ENCODE measurements at regions not wholly inside any gene's neighbourhood (a gene's known extent, or its start where the extent isn't known, plus 50 kb on each side); places are given as distances from the start of the nearest gene placed in this dataset.
"Not testable (repeated sequence)": the region's sequence is repeated elsewhere in the genome, so short reads cannot be mapped to it uniquely, and the experiment has no call there.

- no peak for DNase-seq
These were observed 110.7 kb upstream of the P2RY1 start for GRCh38 chr3:152724270-152724669.

- no peak for DNase-seq
These were observed 106.5 kb upstream of the P2RY1 start for GRCh38 chr3:152728231-152728980.

- no peak for DNase-seq
These were observed 105.0 kb upstream of the P2RY1 start for GRCh38 chr3:152729906-152730305.

- no peak for DNase-seq
These were observed 103.4 kb upstream of the P2RY1 start for GRCh38 chr3:152731511-152731910.

GRCh38 chr3:152733584-152734119, 101.3 kb upstream of the P2RY1 start:
- no peak for DNase-seq

- DNase-seq, result no peak
These were observed 97.7 kb upstream of the P2RY1 start for GRCh38 chr3:152737021-152737908.

GRCh38 chr3:152738656-152739055, 96.3 kb upstream of the P2RY1 start:
- no peak for DNase-seq

- no peak for DNase-seq
These were observed 92.3 kb upstream of the P2RY1 start for GRCh38 chr3:152742368-152743347.

GRCh38 chr3:152745646-152746045, 89.3 kb upstream of the P2RY1 start:
- no peak for DNase-seq

- no peak for DNase-seq
These were observed 80.6 kb upstream of the P2RY1 start for GRCh38 chr3:152754303-152754702.

GRCh38 chr3:152756807-152757206, 78.1 kb upstream of the P2RY1 start:
- DNase-seq, result no peak

GRCh38 chr3:152760024-152760563, 74.8 kb upstream of the P2RY1 start:
- DNase-seq, result no peak

GRCh38 chr3:152760591-152760990, 74.3 kb upstream of the P2RY1 start:
- DNase-seq, result no peak

- no peak for DNase-seq
These were observed 66.5 kb upstream of the P2RY1 start for GRCh38 chr3:152768478-152768877.

GRCh38 chr3:152769523-152769922, 65.4 kb upstream of the P2RY1 start:
- DNase-seq, result no peak

- DNase-seq, result no peak
These were observed 64.6 kb upstream of the P2RY1 start for GRCh38 chr3:152770296-152770695.

- no peak for DNase-seq
These were observed 63.8 kb upstream of the P2RY1 start for GRCh38 chr3:152771120-152771519.

GRCh38 chr3:152772674-152773225, 62.2 kb upstream of the P2RY1 start:
- DNase-seq, result no peak

- no peak for DNase-seq
These were observed 61.3 kb upstream of the P2RY1 start for GRCh38 chr3:152773633-152774032.

- DNase-seq, result not testable (repeated sequence)
These were observed 60.7 kb upstream of the P2RY1 start for GRCh38 chr3:152774230-152774629.

GRCh38 chr3:152778022-152778421, 56.9 kb upstream of the P2RY1 start:
- DNase-seq, result no peak

GRCh38 chr3:152779653-152780052, 55.3 kb upstream of the P2RY1 start:
- DNase-seq, result no peak
